ENCODE measurements at regions not wholly inside any gene's neighbourhood (a gene's known extent, or its start where the extent isn't known, plus 50 kb on each side); places are given as distances from the start of the nearest gene placed in this dataset.

DNA sequence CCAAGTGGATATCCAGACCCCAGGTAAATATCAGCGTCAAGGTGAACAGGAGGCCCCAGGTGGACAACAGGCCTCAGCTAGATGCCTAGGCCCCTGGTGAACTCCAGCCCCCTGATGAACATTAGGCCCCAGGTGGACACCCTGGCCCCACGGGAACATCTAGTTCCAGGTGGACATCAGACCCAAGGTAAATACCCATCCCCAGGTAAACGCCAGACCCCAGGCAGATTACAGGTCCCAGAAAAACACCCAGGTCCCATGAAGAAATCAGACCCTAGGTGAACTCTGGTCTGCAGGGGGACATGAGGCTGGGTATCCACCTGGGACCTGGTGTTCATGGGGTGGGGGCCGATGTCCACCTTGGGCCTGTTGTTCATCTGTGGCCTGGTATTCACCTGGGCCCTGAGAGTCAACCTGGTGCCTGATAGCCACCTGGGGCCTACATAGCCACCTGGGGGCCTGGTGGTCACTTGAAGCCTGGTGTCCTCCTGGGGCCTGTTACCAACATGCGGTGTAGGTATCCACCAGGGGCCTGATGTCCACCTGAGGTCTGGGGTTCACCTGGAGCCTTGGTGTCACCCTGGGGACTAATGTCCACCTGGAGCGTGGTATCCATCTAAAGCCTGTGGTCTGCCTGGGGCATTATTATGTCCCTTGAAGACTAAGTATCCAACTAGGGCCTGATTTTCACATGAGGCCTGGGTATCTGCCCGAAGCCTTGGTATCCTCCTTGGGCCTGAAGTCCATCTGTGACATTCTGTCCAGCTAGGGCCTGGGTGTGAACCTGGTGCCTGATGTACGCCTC is 56.8 kb upstream of the SEPTIN5 start (continued):
- TF ChIP-seq TAF1 (IDR thresholded peaks at IDR 0.05; ENCODE audit: control insufficient read depth, extremely low read depth, insufficient read depth, low read length, severe bottlenecking): no peak
- TF ChIP-seq PHF21A (IDR thresholded peaks at IDR 0.05; ENCODE audit: borderline replicate concordance, low read depth): no peak
- TF ChIP-seq, protein P1, sequence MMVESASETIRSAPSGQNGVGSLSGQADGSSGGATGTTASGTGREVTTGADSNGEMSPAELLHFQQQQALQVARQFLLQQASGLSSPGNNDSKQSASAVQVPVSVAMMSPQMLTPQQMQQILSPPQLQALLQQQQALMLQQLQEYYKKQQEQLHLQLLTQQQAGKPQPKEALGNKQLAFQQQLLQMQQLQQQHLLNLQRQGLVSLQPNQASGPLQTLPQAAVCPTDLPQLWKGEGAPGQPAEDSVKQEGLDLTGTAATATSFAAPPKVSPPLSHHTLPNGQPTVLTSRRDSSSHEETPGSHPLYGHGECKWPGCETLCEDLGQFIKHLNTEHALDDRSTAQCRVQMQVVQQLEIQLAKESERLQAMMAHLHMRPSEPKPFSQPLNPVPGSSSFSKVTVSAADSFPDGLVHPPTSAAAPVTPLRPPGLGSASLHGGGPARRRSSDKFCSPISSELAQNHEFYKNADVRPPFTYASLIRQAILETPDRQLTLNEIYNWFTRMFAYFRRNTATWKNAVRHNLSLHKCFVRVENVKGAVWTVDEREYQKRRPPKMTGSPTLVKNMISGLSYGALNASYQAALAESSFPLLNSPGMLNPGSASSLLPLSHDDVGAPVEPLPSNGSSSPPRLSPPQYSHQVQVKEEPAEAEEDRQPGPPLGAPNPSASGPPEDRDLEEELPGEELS (CRISPR knock-in tag; IDR thresholded peaks at IDR 0.05; ENCODE audit: borderline replicate concordance): peak; percentile 53; the same call in 1 of the 2 replicates
- TF ChIP-seq HMGN3 (IDR thresholded peaks at IDR 0.05; ENCODE audit: borderline replicate concordance, extremely low read depth, insufficient read length, low read depth, low read length): no peak
- TF ChIP-seq, protein P2, sequence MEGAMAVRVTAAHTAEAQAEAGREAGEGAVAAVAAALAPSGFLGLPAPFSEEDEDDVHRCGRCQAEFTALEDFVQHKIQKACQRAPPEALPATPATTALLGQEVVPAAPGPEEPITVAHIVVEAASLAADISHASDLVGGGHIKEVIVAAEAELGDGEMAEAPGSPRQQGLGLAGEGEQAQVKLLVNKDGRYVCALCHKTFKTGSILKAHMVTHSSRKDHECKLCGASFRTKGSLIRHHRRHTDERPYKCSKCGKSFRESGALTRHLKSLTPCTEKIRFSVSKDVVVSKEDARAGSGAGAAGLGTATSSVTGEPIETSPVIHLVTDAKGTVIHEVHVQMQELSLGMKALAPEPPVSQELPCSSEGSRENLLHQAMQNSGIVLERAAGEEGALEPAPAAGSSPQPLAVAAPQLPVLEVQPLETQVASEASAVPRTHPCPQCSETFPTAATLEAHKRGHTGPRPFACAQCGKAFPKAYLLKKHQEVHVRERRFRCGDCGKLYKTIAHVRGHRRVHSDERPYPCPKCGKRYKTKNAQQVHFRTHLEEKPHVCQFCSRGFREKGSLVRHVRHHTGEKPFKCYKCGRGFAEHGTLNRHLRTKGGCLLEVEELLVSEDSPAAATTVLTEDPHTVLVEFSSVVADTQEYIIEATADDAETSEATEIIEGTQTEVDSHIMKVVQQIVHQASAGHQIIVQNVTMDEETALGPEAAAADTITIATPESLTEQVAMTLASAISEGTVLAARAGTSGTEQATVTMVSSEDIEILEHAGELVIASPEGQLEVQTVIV (CRISPR knock-in tag; IDR thresholded peaks at IDR 0.05; ENCODE audit: borderline replicate concordance): no peak
- TF ChIP-seq NR2F6 (CRISPR knock-in tag; IDR thresholded peaks at IDR 0.05): 0 out of 2 replicates have a peak, but pooled peaks have one; percentile 8
- TF ChIP-seq, protein P3, sequence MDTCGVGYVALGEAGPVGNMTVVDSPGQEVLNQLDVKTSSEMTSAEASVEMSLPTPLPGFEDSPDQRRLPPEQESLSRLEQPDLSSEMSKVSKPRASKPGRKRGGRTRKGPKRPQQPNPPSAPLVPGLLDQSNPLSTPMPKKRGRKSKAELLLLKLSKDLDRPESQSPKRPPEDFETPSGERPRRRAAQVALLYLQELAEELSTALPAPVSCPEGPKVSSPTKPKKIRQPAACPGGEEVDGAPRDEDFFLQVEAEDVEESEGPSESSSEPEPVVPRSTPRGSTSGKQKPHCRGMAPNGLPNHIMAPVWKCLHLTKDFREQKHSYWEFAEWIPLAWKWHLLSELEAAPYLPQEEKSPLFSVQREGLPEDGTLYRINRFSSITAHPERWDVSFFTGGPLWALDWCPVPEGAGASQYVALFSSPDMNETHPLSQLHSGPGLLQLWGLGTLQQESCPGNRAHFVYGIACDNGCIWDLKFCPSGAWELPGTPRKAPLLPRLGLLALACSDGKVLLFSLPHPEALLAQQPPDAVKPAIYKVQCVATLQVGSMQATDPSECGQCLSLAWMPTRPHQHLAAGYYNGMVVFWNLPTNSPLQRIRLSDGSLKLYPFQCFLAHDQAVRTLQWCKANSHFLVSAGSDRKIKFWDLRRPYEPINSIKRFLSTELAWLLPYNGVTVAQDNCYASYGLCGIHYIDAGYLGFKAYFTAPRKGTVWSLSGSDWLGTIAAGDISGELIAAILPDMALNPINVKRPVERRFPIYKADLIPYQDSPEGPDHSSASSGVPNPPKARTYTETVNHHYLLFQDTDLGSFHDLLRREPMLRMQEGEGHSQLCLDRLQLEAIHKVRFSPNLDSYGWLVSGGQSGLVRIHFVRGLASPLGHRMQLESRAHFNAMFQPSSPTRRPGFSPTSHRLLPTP (IDR thresholded peaks at IDR 0.05; ENCODE audit: borderline replicate concordance, extremely low read depth, insufficient read length): no peak
- no peak for TF ChIP-seq PHF20 (IDR thresholded peaks at IDR 0.05; ENCODE audit: partially characterized antibody)
- TF ChIP-seq PRPF4 (IDR thresholded peaks at IDR 0.05; ENCODE audit: insufficient read depth, low read depth, low read length, poor library complexity, severe bottlenecking): no peak
- TF ChIP-seq, protein P4, sequence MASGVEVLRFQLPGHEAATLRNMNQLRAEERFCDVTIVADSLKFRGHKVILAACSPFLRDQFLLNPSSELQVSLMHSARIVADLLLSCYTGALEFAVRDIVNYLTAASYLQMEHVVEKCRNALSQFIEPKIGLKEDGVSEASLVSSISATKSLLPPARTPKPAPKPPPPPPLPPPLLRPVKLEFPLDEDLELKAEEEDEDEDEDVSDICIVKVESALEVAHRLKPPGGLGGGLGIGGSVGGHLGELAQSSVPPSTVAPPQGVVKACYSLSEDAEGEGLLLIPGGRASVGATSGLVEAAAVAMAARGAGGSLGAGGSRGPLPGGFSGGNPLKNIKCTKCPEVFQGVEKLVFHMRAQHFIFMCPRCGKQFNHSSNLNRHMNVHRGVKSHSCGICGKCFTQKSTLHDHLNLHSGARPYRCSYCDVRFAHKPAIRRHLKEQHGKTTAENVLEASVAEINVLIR (CRISPR knock-in tag; IDR thresholded peaks at IDR 0.05): no peak
- TF ChIP-seq, protein P5, sequence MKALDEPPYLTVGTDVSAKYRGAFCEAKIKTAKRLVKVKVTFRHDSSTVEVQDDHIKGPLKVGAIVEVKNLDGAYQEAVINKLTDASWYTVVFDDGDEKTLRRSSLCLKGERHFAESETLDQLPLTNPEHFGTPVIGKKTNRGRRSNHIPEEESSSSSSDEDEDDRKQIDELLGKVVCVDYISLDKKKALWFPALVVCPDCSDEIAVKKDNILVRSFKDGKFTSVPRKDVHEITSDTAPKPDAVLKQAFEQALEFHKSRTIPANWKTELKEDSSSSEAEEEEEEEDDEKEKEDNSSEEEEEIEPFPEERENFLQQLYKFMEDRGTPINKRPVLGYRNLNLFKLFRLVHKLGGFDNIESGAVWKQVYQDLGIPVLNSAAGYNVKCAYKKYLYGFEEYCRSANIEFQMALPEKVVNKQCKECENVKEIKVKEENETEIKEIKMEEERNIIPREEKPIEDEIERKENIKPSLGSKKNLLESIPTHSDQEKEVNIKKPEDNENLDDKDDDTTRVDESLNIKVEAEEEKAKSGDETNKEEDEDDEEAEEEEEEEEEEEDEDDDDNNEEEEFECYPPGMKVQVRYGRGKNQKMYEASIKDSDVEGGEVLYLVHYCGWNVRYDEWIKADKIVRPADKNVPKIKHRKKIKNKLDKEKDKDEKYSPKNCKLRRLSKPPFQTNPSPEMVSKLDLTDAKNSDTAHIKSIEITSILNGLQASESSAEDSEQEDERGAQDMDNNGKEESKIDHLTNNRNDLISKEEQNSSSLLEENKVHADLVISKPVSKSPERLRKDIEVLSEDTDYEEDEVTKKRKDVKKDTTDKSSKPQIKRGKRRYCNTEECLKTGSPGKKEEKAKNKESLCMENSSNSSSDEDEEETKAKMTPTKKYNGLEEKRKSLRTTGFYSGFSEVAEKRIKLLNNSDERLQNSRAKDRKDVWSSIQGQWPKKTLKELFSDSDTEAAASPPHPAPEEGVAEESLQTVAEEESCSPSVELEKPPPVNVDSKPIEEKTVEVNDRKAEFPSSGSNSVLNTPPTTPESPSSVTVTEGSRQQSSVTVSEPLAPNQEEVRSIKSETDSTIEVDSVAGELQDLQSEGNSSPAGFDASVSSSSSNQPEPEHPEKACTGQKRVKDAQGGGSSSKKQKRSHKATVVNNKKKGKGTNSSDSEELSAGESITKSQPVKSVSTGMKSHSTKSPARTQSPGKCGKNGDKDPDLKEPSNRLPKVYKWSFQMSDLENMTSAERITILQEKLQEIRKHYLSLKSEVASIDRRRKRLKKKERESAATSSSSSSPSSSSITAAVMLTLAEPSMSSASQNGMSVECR (CRISPR knock-in tag; IDR thresholded peaks at IDR 0.05): no peak
- no peak for TF ChIP-seq RNF2 (IDR thresholded peaks at IDR 0.05)
